ENCODE measurements at regions not wholly inside any gene's neighbourhood (a gene's known extent, or its start where the extent isn't known, plus 50 kb on each side); places are given as distances from the start of the nearest gene placed in this dataset.

- no peak for DNase-seq
These were observed 489.5 kb downstream of the BUD13 start for GRCh38 chr11:116283300-116283699.

GRCh38 chr11:116282481-116282880, 490.3 kb downstream of the BUD13 start:
- DNase-seq = no peak

GRCh38 chr11:116281173-116282160, 491.3 kb downstream of the BUD13 start:
- no peak for DNase-seq

- DNase-seq = no peak
These were observed 493.3 kb downstream of the BUD13 start for GRCh38 chr11:116279511-116279910.

GRCh38 chr11:116278076-116278475, 494.7 kb downstream of the BUD13 start:
- no peak for DNase-seq

- peak; percentile 85 for DNase-seq
These were observed 496.4 kb downstream of the BUD13 start for GRCh38 chr11:116276051-116277044.

- DNase-seq = no peak
These were observed 497.2 kb downstream of the BUD13 start for GRCh38 chr11:116275635-116276034.

GRCh38 chr11:116274521-116274920, 498.3 kb downstream of the BUD13 start:
- DNase-seq = no peak

GRCh38 chr11:116272181-116272789, 500.5 kb downstream of the BUD13 start:
- no peak for DNase-seq

- no peak for DNase-seq
These were observed 501.3 kb downstream of the BUD13 start for GRCh38 chr11:116271479-116271878.

- no peak for DNase-seq
These were observed 505.6 kb downstream of the BUD13 start for GRCh38 chr11:116267146-116267545.

- no peak for DNase-seq
These were observed 509.0 kb downstream of the BUD13 start for GRCh38 chr11:116263770-116264169.

- no peak for DNase-seq
These were observed 509.8 kb downstream of the BUD13 start for GRCh38 chr11:116263019-116263418.

GRCh38 chr11:116262370-116262769, 510.4 kb downstream of the BUD13 start:
- no peak for DNase-seq

GRCh38 chr11:116261606-116262005, 511.2 kb downstream of the BUD13 start:
- DNase-seq = no peak

GRCh38 chr11:116258821-116259220, 514.0 kb downstream of the BUD13 start:
- no peak for DNase-seq

GRCh38 chr11:116257883-116258282, 514.9 kb downstream of the BUD13 start:
- no peak for DNase-seq

- DNase-seq = no peak
These were observed 515.7 kb downstream of the BUD13 start for GRCh38 chr11:116257092-116257491.

- no peak for DNase-seq
These were observed 516.6 kb downstream of the BUD13 start for GRCh38 chr11:116256215-116256614.

- no peak for DNase-seq
These were observed 517.4 kb downstream of the BUD13 start for GRCh38 chr11:116255321-116255953.

GRCh38 chr11:116250155-116250554, 522.6 kb downstream of the BUD13 start:
- no peak for DNase-seq

GRCh38 chr11:116249561-116249960, 523.2 kb downstream of the BUD13 start:
- DNase-seq = no peak
